AG04450 (cell line): ENCODE measurements at regions not wholly inside any gene's neighbourhood (a gene's known extent, or its start where the extent isn't known, plus 50 kb on each side); places are given as distances from the start of the nearest gene placed in this dataset.
A peak's percentile ranks its signal among the peaks of the same experiment; 100 is the strongest.

Source experiments
- CTCF ChIA-PET: fragments of 300-600, 350-600 bp; formaldehyde crosslinking; extraction: SDS; loops from one replicate; lab custom pipeline; 2022; ENCODE audit warnings: antibody characterized with exemption, inconsistent platforms; lab: Charles Lee
- POLR2A ChIA-PET: fragments of 350-600 bp; formaldehyde crosslinking; extraction: SDS; loops from one replicate; lab custom pipeline; 2021; ENCODE audit warnings: antibody characterized with exemption, inconsistent platforms; lab: Yijun Ruan, JAX
- DNase-seq: peaks from one replicate; pipeline ENCODE4 v3.0.0-alpha.2; 2011; ENCODE audit warnings: low read depth, low spot score
- H3K27ac ChIP-seq: one replicate; pipeline ENCODE4 v1.5.1; 2012; ENCODE audit warnings: low read depth, low read length, control low read depth
- H3K27me3 ChIP-seq: one replicate; pipeline ENCODE4 v1.6.0; 2012; ENCODE audit warnings: low read length; ENCODE audit not compliant: control insufficient read depth, insufficient read depth
- H3K4me3 ChIP-seq: 2 replicates; pipeline ENCODE4 v1.5.1; 2011; ENCODE audit warnings: mild to moderate bottlenecking, low read depth, low read length, control low read depth
- H3K9me3 ChIP-seq: 2 replicates; pipeline ENCODE4 v1.5.1; 2012; ENCODE audit warnings: low read length; ENCODE audit not compliant: control insufficient read depth, insufficient read depth
- TF ChIP-seq, protein P1 (sequence below): IDR thresholded peaks from 2 replicates; pipeline ENCODE4 v1.5.1; 2011; ENCODE audit warnings: low read depth, low read length, control low read depth, inconsistent platforms

DNA sequence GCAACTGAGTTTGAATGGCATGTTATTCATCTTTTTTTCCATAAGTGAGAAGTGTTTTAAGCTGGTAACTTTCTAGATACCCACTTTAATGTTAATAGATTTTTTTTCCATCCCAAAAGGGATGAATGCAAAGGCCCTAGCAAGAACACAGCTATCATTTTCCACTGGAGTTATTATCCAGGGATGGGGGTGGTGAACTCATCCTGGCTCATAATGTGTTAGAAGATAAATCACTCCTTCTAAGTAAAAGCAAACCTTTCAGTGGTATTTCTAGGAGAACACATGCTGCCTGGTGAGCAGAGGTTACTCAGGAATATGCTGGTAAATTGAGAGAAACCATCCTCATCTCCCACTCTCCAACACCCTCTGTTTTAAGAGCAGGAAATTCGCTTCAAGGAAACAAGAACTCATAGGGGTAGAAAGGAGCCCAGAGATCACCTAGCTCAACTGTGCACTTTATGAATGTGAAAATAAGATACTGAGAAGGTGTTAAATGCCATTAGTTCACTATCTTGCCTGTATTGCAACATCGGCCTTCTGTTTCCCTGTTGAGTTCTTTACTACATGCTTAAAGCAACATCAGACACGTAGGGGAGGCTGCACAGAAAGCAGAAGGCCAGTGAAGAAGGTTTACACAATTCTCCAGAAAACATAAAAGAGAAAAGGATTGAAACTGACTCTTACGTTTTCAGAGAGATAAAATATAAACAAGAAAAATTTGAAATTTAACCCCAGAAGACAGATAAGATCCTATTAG, 264.0 kb upstream of the PRKCQ start:
- H3K4me3 ChIP-seq = no peak overlapping the region
- no peaks in the 10 kb centered on the region for H3K9me3 ChIP-seq
- DNase-seq = no peak
- no peaks in the 10 kb centered on the region for H3K27me3 ChIP-seq
- ChIA-PET CTCF (no interaction called here), POLR2A (no interaction called here)
- TF ChIP-seq, protein P1, sequence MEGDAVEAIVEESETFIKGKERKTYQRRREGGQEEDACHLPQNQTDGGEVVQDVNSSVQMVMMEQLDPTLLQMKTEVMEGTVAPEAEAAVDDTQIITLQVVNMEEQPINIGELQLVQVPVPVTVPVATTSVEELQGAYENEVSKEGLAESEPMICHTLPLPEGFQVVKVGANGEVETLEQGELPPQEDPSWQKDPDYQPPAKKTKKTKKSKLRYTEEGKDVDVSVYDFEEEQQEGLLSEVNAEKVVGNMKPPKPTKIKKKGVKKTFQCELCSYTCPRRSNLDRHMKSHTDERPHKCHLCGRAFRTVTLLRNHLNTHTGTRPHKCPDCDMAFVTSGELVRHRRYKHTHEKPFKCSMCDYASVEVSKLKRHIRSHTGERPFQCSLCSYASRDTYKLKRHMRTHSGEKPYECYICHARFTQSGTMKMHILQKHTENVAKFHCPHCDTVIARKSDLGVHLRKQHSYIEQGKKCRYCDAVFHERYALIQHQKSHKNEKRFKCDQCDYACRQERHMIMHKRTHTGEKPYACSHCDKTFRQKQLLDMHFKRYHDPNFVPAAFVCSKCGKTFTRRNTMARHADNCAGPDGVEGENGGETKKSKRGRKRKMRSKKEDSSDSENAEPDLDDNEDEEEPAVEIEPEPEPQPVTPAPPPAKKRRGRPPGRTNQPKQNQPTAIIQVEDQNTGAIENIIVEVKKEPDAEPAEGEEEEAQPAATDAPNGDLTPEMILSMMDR = no peak
- H3K27ac ChIP-seq = no peak overlapping the region

DNA sequence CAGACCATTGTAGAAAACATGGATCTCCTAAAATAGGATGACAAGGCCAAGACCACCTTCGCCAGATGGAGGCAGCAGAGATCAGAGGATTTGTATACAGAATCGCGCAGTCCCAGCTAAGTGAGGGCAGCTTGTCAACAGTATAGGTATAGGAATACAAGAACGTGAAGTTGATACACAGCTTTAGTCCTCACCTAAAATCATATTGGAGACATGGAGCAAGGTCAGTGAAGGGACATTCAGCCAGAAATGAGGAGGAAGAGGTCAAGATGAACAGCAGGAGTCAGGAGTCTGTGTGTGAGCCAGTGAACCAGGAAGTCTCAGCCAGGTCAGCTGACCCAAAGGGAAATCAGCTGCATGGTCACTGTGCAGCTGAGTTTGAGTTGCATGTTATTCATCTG, 263.4 kb upstream of the PRKCQ start:
- no peak overlapping the region for H3K27ac ChIP-seq
- ChIA-PET CTCF (no interaction called here), POLR2A (no interaction called here)
- H3K4me3 ChIP-seq = no peak overlapping the region
- DNase-seq = no peak
- H3K27me3 ChIP-seq = no peaks in the 10 kb centered on the region
- TF ChIP-seq, protein P1 = no peak
- no peaks in the 10 kb centered on the region for H3K9me3 ChIP-seq

DNA sequence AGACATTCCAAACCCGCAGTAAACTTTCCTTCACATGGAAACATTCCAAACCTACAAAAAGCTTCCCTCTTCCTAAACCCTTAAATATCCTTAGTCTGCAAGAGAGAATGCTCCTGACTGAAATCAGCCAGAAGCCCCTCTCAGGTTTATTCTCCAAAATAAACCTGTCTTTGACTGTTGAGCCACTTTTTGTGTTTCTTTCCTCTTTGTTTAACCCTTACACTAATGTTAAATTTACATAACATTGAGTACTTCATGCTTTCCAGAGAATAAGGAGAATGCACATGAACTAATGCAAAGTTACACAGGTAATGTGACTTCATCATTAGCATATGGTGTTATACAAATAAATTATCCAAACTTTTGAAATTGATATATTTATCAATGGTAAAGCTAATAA, 262.6 kb upstream of the PRKCQ start:
- ChIA-PET POLR2A (no interaction called here), CTCF (no interaction called here)
- no peak overlapping the region for H3K27ac ChIP-seq
- TF ChIP-seq, protein P1 = no peak
- H3K4me3 ChIP-seq = no peak overlapping the region
- no peaks in the 10 kb centered on the region for H3K9me3 ChIP-seq
- no peak for DNase-seq
- H3K27me3 ChIP-seq = no peaks in the 10 kb centered on the region

DNA sequence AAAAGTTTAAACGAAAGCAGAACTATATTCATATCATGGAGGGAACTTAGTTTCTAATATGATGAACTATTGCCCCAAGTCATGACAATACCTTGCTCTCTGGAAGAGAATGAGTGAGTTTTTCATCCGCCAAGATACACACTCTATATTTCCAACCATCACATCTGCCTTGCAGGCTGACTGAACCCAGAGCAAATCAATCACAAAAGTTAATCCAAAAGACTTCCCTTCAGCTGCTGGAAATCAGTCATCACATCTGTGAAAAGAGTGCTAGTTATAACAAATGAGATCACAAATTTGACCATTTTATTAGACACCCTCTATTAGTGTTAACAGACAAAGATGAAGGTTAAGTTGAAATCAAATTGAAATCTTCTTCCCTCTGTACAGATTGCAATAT, 261.7 kb upstream of the PRKCQ start:
- no peak overlapping the region for H3K4me3 ChIP-seq
- H3K9me3 ChIP-seq = no peaks in the 10 kb centered on the region
- TF ChIP-seq, protein P1 = no peak
- H3K27me3 ChIP-seq = no peaks in the 10 kb centered on the region
- CTCF ChIA-PET = no interaction called here
- POLR2A ChIA-PET = no interaction called here
- no peak for DNase-seq
- H3K27ac ChIP-seq = no peak overlapping the region

DNA sequence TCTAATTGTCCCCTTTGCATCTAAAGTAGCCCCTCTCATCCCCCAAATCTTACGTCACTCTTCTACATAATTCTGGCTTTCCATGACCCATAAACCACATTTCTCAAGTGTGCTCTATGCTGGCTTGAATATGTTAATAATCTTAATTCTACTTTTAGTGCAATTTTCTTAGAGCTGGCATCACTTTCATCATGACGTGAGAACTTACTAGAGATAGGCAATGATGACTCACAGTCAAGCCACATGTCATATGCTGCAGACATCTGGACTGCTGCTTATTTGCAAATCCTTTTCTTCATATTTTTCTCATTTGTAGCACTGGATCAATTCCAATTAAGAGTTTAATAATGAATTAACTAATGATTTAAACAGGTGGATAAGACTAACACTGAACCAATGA, 260.7 kb upstream of the PRKCQ start:
- no peaks in the 10 kb centered on the region for H3K9me3 ChIP-seq
- H3K27me3 ChIP-seq = no peaks in the 10 kb centered on the region
- ChIA-PET POLR2A (no interaction called here), CTCF (no interaction called here)
- TF ChIP-seq, protein P1 = no peak
- H3K27ac ChIP-seq = no peak overlapping the region
- no peak overlapping the region for H3K4me3 ChIP-seq
- DNase-seq = peak; percentile 6
